ENCODE measurements at regions not wholly inside any gene's neighbourhood (a gene's known extent, or its start where the extent isn't known, plus 50 kb on each side); places are given as distances from the start of the nearest gene placed in this dataset.

DNA sequence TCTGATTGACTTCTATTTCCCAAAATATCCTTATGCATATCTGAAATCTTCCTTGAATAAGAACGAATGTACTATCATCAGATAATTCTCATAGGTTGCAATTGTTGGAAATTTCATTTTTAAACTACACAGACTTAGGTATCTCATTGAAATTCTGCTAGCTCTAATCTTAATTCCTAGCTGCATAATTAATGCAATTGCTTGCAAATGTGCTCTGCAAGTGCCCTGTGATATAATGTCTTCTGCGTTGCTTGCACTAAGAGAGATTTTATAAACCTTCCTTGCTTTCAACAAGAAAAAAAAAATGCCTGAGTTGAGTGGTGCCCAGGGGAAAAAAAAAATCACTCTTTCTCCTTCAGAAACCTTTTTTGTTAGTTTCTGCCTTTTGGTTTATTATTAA, 354.9 kb downstream of the TFAP2A start:
- no peak for DNase-seq (ENCODE audit: low read depth)

DNA sequence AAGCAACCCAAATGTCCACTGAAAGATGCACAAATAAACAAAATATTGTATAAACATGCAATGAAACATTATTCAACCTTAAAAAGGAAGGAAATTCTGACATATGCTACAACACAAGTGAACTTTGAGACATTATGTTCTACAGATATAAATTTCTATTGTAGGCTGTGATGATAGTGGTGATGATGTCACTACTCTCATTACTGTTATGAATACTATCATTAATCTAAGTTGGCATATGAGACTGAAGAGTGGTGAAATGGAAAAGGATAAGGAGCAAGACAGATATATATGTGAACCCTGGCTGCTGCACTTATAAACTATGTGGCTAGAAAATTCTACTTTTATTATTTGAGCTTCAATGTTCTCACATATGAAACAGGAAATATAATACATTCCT, 360.2 kb downstream of the TFAP2A start:
- no peak for DNase-seq (ENCODE audit: low read depth)

- no peak for DNase-seq (ENCODE audit: low read depth)
Observed at GRCh38 chr6:10051283-10051682, 363.6 kb downstream of the TFAP2A start.

DNA sequence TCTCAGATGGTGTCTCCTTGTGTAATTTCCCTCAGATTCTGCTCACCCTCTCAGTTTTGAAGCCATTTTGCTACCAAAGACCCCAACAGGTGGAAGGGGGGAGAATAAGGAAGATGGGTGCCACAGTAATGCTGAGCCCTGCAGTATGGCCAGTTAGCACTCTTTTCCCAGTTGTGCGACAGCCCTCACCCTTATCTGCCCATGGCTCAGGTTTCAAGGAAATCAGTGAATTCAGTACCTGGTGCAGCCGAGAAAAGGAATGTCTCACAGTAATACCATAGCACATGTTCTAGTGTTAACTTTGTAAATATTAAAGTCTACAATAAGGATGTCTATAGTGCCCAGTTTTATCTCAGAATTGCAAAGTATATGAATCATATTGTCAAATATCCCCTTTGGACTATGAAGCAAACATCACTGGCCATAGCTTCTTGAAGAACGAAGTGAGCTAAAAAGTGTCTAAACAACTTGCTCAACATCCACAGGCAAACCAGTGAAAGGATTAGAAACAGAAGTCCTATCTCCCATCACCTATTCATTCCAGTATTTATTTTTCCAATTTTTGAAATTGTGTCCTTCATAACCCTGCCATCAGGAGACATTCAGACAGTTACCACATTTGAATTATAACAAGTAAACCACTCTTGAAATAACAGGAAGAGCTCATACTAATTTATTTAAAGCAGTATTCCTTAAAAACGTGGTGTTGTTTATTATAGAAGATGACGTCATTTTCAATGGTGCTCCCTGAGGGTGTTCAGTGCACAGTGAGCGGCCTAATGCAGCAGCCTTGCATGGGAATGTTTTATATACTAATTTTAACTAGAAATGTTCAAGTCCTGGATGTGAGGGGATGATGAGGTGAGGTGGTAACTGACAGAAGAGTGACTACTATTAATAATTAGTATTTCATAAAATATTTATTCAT, 366.2 kb downstream of the TFAP2A start:
- no peak for DNase-seq (ENCODE audit: low read depth)

GRCh38 chr6:10042280-10042679, 372.6 kb downstream of the TFAP2A start:
- DNase-seq (ENCODE audit: low read depth): no peak

- no peak for DNase-seq (ENCODE audit: low read depth)
Observed at GRCh38 chr6:10033223-10033829, 381.5 kb downstream of the TFAP2A start.

GRCh38 chr6:10031617-10032016, 383.3 kb downstream of the TFAP2A start:
- no peak for DNase-seq (ENCODE audit: low read depth)

DNA sequence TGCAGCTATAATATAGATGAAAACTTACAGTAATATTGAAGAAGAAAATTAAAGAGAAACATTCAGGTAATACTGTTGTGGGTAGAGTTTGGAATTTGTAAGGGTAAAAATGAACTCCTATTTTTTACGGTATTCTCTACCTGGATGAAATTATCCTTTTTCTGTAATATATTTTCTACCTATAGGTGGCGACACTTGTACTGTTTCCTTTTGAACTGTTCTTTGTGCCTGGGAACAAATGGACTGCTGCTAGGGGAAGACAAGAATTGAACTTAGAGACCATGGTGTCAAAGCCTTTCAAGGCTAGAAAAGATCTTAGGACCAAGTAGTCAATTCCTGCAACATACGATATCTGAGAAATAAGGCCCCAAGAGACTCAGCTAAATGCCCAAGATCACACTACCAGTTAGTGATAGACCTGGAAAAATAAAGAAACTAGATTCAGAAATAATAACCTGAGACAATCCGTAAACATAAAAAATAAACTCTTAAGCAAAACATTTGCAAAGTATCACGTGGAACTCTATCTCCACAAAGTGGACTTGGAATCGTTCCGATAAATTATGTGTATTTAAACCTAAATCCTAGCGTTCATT, 383.8 kb downstream of the TFAP2A start:
- peak; percentile 27 for DNase-seq (ENCODE audit: low read depth)

DNA sequence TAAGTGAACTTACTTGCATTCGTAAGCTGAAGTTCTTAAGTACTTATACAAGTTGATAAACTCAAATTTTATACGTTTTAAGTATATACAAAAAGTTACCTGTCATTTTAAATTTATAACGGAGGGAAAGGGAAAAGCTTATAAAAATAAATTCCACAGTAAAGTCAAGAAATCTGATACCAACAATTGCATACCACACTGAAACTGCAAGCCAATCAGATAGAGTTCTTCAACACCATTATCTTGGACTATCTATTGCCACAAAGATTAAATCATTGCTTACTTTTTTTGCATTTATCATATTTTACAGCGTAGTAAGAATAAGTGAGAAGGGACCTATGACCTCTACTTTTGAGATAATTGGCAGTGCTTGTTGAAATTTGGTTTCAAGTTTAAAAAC, 386.7 kb downstream of the TFAP2A start:
- DNase-seq (ENCODE audit: low read depth): no peak

DNA sequence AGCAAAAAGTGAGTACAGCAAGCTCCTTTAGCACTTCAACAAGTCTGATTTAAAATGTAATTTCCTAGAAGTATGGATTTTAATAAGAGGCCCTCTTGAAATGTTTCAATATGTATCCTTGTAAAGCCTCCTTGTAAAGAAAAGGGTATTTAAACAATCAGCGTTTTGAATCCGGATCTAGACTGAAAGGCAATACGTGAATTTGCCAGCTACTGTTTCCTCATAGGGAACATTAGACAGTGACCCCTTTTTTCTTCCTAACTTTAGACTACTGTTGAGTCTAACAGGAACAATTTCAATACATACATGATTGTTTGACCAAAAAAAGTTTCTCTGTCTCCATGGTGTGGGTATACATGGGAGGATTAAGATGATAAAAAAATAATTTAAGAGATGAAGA, 395.0 kb downstream of the TFAP2A start:
- no peak for DNase-seq (ENCODE audit: low read depth)

DNA sequence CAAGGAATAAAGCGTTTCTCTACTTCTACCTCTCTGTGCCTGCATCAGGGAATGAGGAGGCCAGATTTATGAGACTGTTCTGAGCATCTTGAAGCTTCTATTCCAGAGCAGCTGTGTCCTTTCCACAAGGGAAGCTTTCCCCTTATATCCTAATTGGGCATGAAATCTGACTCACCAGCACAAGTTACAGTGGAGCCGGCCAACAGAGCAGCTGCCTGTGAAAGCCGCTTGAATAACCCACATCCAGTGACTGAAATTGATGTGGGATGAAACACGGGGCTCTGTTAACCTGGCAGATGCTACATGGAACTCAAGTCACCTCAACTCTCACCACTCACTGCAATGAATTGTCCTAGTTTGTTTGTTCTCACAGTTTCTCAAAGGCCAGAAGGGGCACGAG, 400.3 kb downstream of the TFAP2A start:
- peak; percentile 95 for DNase-seq (ENCODE audit: low read depth)

- no peak for DNase-seq (ENCODE audit: low read depth)
Observed at GRCh38 chr6:10000551-10000950, 414.3 kb downstream of the TFAP2A start.

GRCh38 chr6:9999796-10000195, 415.1 kb downstream of the TFAP2A start:
- DNase-seq (ENCODE audit: low read depth): no peak

GRCh38 chr6:9986273-9986672, 428.6 kb downstream of the TFAP2A start:
- no peak for DNase-seq (ENCODE audit: low read depth)

DNA sequence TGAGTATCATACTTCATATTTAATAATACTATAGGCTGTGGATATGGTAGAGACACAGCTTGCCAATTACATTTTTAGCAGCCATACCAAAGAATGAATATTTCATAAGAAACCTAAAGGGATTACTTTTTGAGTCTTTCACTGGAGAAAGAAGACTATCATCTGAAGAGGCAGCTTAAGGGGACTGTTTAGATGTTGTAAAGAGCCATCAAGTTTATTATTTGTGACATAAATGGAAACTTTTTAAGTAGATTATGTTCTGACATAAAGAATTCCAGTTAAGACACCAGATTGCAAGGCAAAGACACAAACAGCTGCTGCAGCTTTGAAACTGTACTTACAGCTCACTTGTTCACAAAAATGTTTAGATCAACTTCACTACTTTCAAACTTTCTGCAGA, 429.4 kb downstream of the TFAP2A start:
- DNase-seq (ENCODE audit: low read depth): no peak

- DNase-seq (ENCODE audit: low read depth): no peak
Observed at GRCh38 chr6:9984607-9985006, 430.3 kb downstream of the TFAP2A start.

DNA sequence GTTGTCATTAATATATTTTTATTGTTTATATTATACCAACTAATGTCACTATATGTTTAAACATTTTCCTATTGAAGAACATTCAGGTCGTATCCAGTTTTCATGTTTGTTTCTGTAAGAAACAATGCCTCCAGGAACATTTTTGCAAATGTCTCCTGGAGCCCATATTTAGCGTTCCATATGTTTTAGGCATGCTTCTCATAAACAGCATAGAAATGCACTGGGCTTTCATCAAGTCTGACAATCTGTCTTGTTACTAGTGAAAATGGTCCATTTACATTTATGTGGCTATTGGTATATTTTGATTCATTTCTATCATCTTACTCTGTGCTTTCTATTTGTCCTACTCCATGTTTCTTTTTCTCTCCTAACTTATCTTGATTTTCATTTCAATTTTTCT, 431.7 kb downstream of the TFAP2A start:
- DNase-seq (ENCODE audit: low read depth): no peak

DNA sequence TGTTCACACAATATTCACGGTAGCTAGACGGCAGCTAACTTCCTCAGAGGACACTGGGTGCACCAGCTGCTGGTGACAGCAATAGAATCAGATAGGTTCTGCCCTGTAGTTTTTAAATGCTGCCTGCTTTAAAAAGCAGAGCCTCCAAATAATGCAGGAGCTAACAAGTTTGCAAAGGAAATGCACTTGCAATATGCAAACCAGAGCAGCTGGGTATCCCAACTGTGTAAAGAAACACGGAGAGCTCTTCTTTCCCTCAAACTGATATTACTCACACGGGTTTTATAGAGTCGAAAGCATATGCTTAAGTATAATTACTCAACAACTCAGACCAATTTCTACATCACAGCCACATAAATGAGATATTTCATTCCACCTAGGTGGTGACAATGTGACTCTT, 432.7 kb downstream of the TFAP2A start:
- no peak for DNase-seq (ENCODE audit: low read depth)

GRCh38 chr6:9979996-9980395, 434.9 kb downstream of the TFAP2A start:
- DNase-seq (ENCODE audit: low read depth): no peak

DNA sequence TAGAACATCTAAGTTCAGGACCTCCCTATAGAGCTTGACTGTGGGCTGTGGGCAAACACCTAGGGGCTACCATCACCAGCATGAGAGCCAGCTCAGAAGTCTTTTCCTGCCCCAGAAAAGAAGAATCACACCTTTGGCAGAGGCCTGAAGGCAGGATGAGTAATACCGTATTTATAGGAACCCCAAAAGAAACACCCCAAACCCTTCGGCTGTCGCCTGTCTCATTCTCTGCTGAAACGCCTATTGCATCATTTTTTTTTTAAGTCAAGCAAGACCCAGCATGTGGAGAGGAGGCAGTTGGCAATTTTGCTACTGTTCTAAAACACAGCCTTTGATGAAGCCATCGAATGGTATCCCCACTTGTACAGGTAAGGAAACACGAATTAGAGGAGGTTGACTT, 436.4 kb downstream of the TFAP2A start:
- no peak for DNase-seq (ENCODE audit: low read depth)

- DNase-seq (ENCODE audit: low read depth): no peak
Observed at GRCh38 chr6:9977411-9977810, 437.5 kb downstream of the TFAP2A start.

DNA sequence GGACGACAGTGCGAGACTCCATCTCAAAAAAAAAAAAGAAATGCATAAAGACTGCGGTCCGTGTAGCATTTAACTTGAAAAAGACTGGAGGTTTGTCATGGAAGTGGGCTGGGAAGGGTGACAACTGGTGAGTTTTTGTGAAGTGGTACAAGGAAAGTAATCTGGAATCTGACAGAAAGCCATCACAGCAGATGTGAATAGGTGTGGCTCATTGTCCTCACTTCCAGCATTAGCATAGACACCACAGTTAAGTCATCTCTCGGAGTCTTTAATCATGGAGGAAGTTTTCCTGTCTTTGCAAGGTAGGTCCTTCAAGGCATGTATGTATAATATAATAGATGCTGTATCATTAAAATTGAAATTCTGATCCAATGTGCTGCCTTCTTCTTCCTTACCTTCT, 453.2 kb downstream of the TFAP2A start:
- DNase-seq (ENCODE audit: low read depth): no peak
